Ammon's horn (tissue), 1 donor: ENCODE measurements at regions not wholly inside any gene's neighbourhood (a gene's known extent, or its start where the extent isn't known, plus 50 kb on each side); places are given as distances from the start of the nearest gene placed in this dataset.

Experiments used
- DNase-seq: peaks from one replicate; pipeline ENCODE4 v3.0.0-alpha.2; 2016; ENCODE audit warnings: low spot score

GRCh38 chr16:55041540-55042234 lies 111.0 kb downstream of the IRX5 start:
- no peak for DNase-seq

GRCh38 chr16:55042556-55043432 lies 112.1 kb downstream of the IRX5 start:
- no peak for DNase-seq

- DNase-seq = no peak
Measured at GRCh38 chr16:55043499-55043898, 112.8 kb downstream of the IRX5 start.

DNA sequence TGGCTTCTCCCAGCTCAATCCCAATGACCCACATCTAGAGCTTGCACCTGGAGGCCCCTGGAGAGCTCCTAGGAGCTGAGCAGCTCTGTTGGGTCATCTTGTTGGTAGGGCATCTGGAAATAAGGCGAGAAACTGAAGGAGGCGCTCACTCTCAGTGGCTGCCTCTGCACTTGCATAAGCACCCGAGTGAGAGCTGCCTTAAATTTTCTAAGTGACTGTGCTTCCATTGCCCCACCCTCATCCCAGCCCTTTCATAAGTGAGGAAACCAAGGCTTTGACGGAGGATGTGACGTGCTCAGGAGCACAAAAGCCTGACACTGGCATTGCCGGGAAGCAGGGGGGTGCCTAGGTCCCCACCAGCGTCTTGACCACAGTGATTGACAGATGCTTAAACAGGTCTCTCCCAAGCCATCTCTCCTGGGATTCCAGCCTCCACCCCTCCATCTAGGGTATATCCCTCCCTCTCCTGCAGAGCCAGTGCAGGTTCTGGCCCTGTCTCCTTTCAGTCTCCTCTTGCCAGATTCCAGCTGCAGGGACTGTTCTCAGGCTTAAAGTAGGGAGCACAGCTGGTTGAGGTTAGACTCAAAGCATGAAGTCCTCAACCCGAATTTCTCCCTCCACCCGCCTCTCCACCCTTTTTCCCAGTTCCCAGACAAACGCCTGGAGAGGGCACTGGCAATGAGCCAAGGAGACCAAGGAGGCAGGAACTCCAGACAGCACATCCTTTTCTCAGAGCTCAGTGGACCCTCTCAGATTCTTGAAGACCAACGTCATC lies 113.7 kb downstream of the IRX5 start:
- no peak for DNase-seq

- no peak for DNase-seq
Measured at GRCh38 chr16:55045329-55045728, 114.7 kb downstream of the IRX5 start.

DNA sequence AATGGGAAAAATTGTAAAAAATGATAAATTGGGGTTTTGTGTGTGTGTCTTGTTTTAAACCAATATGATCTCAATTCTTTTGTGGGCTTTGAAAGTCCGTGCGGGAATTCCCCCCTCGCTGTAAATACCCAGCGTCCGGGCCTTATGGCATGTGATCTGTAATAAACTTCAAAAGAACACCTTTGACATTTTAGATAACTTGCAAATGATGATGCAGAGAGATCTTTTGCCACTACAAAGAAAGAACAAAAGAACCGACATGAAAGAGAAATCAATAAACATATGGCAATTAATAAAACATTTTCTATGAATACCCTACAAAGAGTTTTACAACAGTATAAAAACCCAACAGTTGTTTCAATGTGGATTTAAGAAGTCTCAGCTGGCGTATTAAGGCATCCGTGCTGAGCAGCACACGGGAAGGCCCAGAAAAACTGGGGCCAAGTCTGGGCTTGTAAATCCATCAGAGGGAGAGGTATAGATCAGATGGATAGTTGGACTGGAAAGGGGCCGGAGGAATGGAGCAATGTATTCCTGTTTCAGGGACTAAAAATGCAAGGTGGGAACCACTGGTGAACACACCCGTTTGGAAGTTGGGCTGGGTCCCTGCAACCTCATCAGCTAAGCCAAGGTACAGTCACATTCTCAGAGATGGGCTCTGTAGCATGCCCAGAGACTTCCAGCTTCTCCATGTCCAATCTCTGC lies 115.2 kb downstream of the IRX5 start:
- no peak for DNase-seq

- no peak for DNase-seq
Measured at GRCh38 chr16:55046513-55046912, 115.8 kb downstream of the IRX5 start.

DNA sequence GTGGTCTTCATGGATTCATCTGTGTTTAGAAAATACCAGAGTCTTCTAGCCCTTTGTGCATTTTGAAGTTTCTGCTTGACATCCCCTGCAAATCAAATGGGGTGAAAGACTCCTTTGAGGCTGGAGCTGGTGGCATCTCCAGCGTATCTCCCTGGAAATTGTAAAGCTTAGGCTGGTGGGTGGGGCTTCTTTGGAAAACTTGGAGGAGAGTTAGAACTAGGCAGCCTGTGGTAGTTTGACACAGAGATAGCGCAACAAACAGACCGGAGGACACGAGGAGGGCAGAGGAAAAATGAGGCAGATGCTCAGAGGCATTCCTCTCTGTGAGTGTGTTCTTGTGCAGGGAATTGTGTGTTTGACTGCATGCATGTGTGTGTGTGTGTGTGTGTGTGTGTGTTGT lies 116.3 kb downstream of the IRX5 start:
- DNase-seq = no peak

DNA sequence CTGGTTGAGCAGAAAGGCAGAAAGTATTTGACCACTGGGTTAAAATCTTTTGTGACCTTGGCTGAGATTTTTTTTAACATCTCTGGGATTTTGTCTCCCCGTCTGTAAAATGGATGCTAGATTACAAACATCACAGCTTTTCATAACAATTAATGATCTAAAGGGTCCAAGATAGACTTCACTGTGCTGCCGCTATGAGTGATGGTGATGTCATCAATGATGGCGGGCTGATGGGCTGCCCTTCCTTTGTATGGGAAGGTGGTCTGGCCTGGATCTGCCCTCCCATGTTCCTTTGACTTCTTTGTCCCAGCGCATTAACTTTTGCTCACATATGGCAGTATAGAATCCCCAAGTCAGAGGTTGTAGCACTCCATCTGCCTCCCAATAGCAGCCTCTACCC lies 116.7 kb downstream of the IRX5 start:
- DNase-seq = no peak

GRCh38 chr16:55047903-55048497 lies 117.3 kb downstream of the IRX5 start:
- DNase-seq = no peak

GRCh38 chr16:55048745-55049144 lies 118.1 kb downstream of the IRX5 start:
- no peak for DNase-seq

DNA sequence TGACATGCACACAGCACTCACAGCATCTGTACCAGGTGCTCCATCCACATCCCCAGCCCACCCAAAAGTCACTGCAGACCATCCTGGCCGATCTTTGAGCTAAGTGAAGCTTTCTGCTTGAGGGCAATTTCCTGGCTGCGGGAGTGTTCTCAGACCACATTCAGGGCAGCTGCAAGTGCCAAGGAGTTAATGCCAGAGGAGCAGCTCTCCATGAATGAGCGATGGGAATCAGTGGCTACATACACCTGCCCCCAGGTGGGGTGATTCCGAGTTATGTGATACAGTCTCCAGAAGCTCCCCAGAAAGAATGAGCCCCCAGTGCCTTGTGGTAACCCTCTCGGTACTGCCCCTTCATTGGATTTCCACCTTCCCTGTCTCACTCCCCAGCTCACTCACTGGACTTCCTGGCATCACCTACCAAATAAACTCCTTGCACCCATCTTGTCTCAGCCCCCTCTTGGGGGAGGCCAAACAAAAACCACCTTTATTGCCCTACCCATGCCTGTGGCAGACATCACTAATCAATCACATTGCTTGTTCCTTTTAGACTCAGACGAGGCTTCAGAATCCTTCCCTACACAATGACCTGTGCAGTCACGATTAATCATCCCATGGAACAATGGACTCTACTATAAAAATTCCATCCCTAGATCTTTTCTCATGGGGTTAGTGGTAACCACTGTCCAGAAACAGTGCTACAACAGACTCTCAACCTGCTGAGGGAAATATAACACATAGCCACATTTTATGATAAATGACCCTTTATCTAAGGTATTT lies 121.1 kb downstream of the IRX5 start:
- DNase-seq = no peak

- DNase-seq = no peak
Measured at GRCh38 chr16:55052348-55052734, 121.7 kb downstream of the IRX5 start.

DNA sequence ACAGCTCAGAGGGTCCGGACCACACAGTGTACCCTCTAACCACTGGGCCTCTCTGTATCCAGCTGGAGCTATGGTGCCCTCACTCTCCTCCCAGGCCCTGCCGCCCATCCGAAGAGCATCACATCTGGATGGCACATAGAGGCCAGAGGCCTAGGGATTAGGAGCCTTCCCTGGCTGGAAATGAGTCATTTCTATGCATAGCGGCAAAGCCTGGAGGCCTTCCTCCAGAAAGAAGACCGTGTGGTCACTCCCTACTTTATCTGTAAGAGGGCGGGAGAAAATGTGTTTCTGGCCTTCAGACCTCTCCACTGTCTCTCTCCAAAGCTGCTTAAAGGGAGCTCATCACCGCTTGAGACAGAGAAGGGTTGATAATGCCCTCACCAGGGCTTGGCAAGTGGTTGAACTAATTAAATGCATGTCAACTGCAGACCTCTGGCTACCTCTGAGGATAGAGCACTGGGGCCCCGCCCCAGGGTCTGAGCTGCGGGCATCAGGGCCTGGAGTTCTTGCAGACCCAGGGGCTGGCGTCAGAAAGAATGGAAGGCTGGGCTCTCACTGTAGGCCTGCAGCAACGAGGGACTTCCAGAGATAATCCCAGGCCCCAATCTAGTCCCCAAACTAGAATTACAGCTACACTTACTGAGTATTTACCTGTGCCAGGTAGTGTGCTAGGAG lies 122.2 kb downstream of the IRX5 start:
- DNase-seq = no peak

DNA sequence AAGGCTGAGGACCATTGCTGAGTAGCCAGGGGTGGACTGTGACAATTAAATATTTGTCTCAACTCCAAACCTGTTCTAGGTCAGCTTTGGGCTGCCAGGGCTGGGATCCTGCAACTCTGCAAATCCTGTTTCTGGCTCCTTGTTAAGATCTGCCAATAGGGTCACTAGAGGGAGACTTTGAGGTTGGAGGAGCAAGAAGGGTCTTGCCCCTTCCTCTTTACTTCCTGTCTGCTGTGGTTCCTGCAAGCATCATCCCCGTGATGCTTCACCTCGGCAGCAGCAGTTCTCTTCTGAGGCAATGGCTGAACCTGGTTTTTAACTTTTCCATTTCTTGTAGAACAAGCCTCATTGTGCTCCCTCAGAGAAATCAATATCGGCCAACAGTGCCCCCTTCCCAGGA lies 124.6 kb downstream of the IRX5 start:
- no peak for DNase-seq

DNA sequence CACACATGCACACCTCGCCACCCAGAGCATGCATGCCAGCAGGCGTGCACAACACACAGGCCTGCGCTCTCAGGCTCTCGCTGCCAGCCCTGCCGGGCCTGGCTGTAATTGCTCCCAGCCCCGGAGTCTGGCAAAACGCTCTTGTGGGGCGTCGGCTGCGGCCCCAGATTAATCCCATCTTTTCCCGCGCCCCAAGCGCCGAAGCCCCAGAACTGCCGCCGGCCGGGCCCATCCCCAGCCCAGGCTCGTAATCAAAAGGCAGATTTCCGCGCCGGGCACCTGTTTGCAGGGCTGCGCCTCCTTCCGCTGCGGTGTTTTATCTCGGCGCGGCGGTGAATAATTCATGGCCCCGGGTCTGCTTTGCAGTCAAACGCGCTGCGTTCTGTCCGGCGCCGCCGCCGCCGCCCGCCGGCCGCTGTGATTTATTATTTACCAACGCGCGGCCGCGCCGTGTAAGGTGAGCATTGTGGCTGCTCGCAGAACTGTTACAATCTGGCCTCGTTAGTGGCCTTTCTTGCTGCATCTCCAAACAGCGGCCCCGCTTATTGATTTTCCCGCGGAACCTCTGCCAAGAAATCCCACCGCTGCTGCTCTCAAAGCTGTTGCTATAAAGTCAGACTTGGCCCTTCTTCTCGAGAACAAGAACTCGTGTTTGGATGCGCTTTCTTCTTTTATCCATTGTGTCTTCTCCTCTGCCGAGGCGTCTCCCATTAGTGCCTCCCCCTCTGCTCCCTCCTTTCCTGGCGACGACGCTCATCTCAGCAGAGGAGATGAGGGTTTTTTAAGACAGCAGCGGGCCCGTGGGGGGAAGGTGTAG lies 126.1 kb downstream of the IRX5 start:
- DNase-seq = no peak

DNA sequence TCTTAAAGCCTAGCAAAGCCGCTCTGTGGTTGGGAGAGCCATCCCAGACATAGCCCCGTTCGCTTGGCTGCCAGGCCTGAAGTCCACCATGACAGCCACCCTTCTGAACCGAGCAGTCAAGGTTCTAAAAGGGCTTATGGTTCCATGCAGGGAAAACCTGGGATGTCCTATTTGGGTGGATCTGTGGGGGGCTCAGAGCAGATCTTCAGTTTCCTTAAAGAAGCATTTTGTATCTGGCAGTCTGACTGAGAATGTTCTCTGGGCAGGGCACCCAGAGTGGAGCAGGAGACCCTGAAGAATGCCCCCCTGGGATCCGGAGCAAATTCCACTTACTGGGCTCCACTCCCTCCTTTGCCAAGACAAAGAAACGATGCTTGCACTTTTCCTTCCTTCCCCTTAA lies 127.2 kb downstream of the IRX5 start:
- no peak for DNase-seq

DNA sequence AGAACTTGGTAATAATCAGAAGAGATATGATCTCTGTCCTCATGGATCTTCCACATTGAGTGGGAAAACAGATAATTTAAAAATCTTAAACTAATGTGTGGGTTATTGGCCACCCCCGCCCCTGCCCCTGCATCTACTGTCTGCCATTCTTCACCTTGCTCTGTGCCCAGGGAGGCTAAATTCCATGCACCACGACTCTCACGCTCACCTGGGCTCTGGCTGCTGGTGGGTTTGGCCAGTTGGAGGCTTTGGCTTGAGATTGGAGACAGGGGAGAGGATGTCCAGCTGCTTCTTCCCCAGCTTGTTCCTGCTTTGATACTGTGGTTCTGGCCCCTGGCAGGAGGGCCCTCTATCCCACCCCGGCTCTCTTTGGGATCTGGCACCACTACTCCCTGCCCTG lies 127.9 kb downstream of the IRX5 start:
- no peak for DNase-seq

GRCh38 chr16:55059146-55059545 lies 128.5 kb downstream of the IRX5 start:
- DNase-seq = no peak
